IMR-90 (cell line): ENCODE measurements at regions not wholly inside any gene's neighbourhood (a gene's known extent, or its start where the extent isn't known, plus 50 kb on each side); places are given as distances from the start of the nearest gene placed in this dataset.

ENCODE experiments used
- ATAC-seq: fragments of 200-7000 bp; cut with Tn5 transposase; 2 replicates; pipeline ENCODE4 v1.9.1; 2020; ENCODE audit warnings: low read depth, mild to moderate bottlenecking, moderate library complexity
- BruUV-seq: library from RNA; stranded (reverse); fragments of 400-500 nt; replicated peaks from 2 replicates; lab custom pipeline; 2021; lab: Mats Ljungman, UMichigan
- CTCF ChIA-PET: fragments of 300-600 bp; formaldehyde crosslinking; extraction: SDS; loops from one replicate; lab custom pipeline; 2021; ENCODE audit warnings: antibody characterized with exemption; lab: Yijun Ruan, JAX
- POLR2A ChIA-PET: fragments of 300-600 bp; sonication (Branson Sonifier 250); formaldehyde crosslinking; loops from one replicate; lab custom pipeline; 2022; ENCODE audit warnings: antibody characterized with exemption; ENCODE audit not compliant: unreplicated experiment; lab: Charles Lee
- DNase-seq: peaks from one replicate; pipeline ENCODE4 v3.0.0; 2013
- H2AFZ ChIP-seq: replicated peaks from 2 replicates; pipeline ENCODE3; 2013; ENCODE audit warnings: low read length, mild to moderate bottlenecking; ENCODE audit not compliant: poor library complexity
- H2AK5ac ChIP-seq: 2 replicates; pipeline ENCODE4 v1.6.1; 2013; ENCODE audit warnings: low read depth, low read length, inconsistent platforms
- H2AK9ac ChIP-seq: replicated peaks from 2 replicates; pipeline ENCODE3; 2013; ENCODE audit warnings: mild to moderate bottlenecking, low read depth, low read length, moderate library complexity; ENCODE audit not compliant: poor library complexity
- H2BK120ac ChIP-seq: 2 replicates; pipeline ENCODE4 v1.6.1; 2013; ENCODE audit warnings: low read depth, low read length, inconsistent platforms
- H2BK15ac ChIP-seq: 3 replicates; pipeline ENCODE4 v1.6.1; 2013; ENCODE audit warnings: low read depth, low read length, inconsistent platforms
- H2BK20ac ChIP-seq: 2 replicates; pipeline ENCODE4 v1.6.1; 2013; ENCODE audit warnings: low read depth, mild to moderate bottlenecking, inconsistent platforms, low read length, moderate library complexity
- H2BK5ac ChIP-seq: 2 replicates; pipeline ENCODE4 v1.6.1; 2013; ENCODE audit warnings: mild to moderate bottlenecking, low read depth, low read length, inconsistent platforms; ENCODE audit not compliant: poor library complexity, severe bottlenecking
- H3K14ac ChIP-seq: replicated peaks from 2 replicates; pipeline ENCODE4 v1.6.1; 2013; ENCODE audit warnings: low read depth, low read length, inconsistent platforms
- H3K18ac ChIP-seq: 2 replicates; pipeline ENCODE4 v1.6.1; 2013; ENCODE audit warnings: low read depth, low read length, control low read depth
- H3K23ac ChIP-seq: 2 replicates; pipeline ENCODE4 v1.6.1; 2013; ENCODE audit warnings: low read depth, low read length, inconsistent platforms
- H3K27ac ChIP-seq: 2 replicates; pipeline ENCODE4 v1.5.1; 2013; ENCODE audit warnings: mild to moderate bottlenecking, control low read depth, low read length; ENCODE audit not compliant: insufficient read depth
- H3K27me3 ChIP-seq: 2 replicates; pipeline ENCODE4 v1.6.1; 2013; ENCODE audit warnings: low read length; ENCODE audit not compliant: control insufficient read depth, insufficient read depth
- H3K36me3 ChIP-seq: 2 replicates; pipeline ENCODE4 v1.6.1; 2013; ENCODE audit warnings: low read length, mixed read lengths; ENCODE audit not compliant: control insufficient read depth, insufficient read depth
- H3K4ac ChIP-seq: 2 replicates; pipeline ENCODE4 v1.6.1; 2013; ENCODE audit warnings: low read depth, low read length, inconsistent platforms
- H3K4me1 ChIP-seq: 2 replicates; pipeline ENCODE4 v1.6.1; 2013; ENCODE audit warnings: low read length, mixed read lengths; ENCODE audit not compliant: control insufficient read depth, insufficient read depth
- H3K4me2 ChIP-seq: 2 replicates; pipeline ENCODE4 v1.6.1; 2013; ENCODE audit warnings: low read depth, mild to moderate bottlenecking, control low read depth, low read length, moderate library complexity
- H3K4me3 ChIP-seq: 2 replicates; pipeline ENCODE4 v1.5.1; 2013; ENCODE audit warnings: low read depth, mild to moderate bottlenecking, control low read depth, low read length, moderate library complexity; ENCODE audit not compliant: insufficient read depth
- H3K56ac ChIP-seq: 2 replicates; pipeline ENCODE4 v1.6.1; 2013; ENCODE audit warnings: low read length, inconsistent platforms; ENCODE audit not compliant: insufficient read depth; ENCODE audit errors: extremely low read depth
- H3K79me1 ChIP-seq, 2 experiments: 2 replicates each; pipeline ENCODE4 v1.6.1; 2013; ENCODE audit warnings: low read length in 2 of 2, inconsistent platforms in 1 of 2, low read depth in 1 of 2
- H3K9ac ChIP-seq: 2 replicates; pipeline ENCODE4 v1.6.1; 2013; ENCODE audit warnings: low read depth, low read length, control low read depth
- H3K9me1 ChIP-seq: 2 replicates; pipeline ENCODE4 v1.6.1; 2013; ENCODE audit warnings: low read length, inconsistent platforms; ENCODE audit not compliant: insufficient read depth
- H3K9me3 ChIP-seq: 2 replicates; pipeline ENCODE4 v1.6.1; 2013; ENCODE audit warnings: low read length; ENCODE audit not compliant: control insufficient read depth, insufficient read depth
- H4K20me1 ChIP-seq: 2 replicates; pipeline ENCODE4 v1.6.1; 2013; ENCODE audit warnings: low read length, inconsistent platforms; ENCODE audit not compliant: insufficient read depth
- H4K5ac ChIP-seq: 2 replicates; pipeline ENCODE4 v1.6.1; 2013; ENCODE audit warnings: mild to moderate bottlenecking, low read depth, low read length, control low read depth
- H4K8ac ChIP-seq, 2 experiments: 2 replicates each; pipeline ENCODE4 v1.6.1; 2013; ENCODE audit warnings: low read depth in 2 of 2, low read length in 2 of 2, control low read depth in 1 of 2, inconsistent platforms in 1 of 2
- H4K91ac ChIP-seq: 2 replicates; pipeline ENCODE4 v1.6.1; 2013; ENCODE audit warnings: low read depth, low read length, inconsistent platforms; ENCODE audit not compliant: insufficient read depth
- CEBPB ChIP-seq: IDR thresholded peaks from 2 replicates; pipeline ENCODE4 v1.6.1; 2012; ENCODE audit warnings: low read depth, low read length, improper control_type of control experiment
- CHD1 ChIP-seq: IDR thresholded peaks from 2 replicates; pipeline ENCODE4 v1.6.1; 2012; ENCODE audit warnings: low read depth, low read length, improper control_type of control experiment
- MAFK ChIP-seq: IDR thresholded peaks from 2 replicates; pipeline ENCODE4 v1.6.1; 2012; ENCODE audit warnings: low read depth, low read length, improper control_type of control experiment
- MAZ ChIP-seq: IDR thresholded peaks from 2 replicates; pipeline ENCODE4 v1.6.1; 2012; ENCODE audit warnings: low read depth, mild to moderate bottlenecking, low read length, improper control_type of control experiment, moderate library complexity, borderline replicate concordance
- MXI1 ChIP-seq: IDR thresholded peaks from 2 replicates; pipeline ENCODE4 v1.6.1; 2012; ENCODE audit warnings: low read depth, mild to moderate bottlenecking, low read length, moderate library complexity, borderline replicate concordance
- POLR2A ChIP-seq: IDR thresholded peaks from 2 replicates; pipeline ENCODE4 v1.6.1; 2012; ENCODE audit warnings: mild to moderate bottlenecking, low read depth, low read length
- USF2 ChIP-seq: fragments of 150-350 bp; IDR thresholded peaks from 2 replicates; pipeline ENCODE4 v1.6.1; 2017; ENCODE audit warnings: mild to moderate bottlenecking, antibody characterized with exemption, low read length, low read depth
- WGBS, 2 experiments: methylation state at CpG; one replicate each; pipeline versions ENCODE4 v1.1.5 to v1.1.7; 2013; ENCODE audit warnings: missing lambda C conversion rate in 2 of 2; ENCODE audit not compliant: insufficient read length in 1 of 2; ENCODE audit errors: extremely low coverage in 2 of 2; 5-methylcytosine and 5-hydroxymethylcytosine counted together
- dilution Hi-C: fragments of 300-500 bp; cut with HindIII; formaldehyde crosslinking; loops from one replicate; pipeline ENCODE4 v1.14.3; 2018; ENCODE audit warnings: low sequenced_read_pairs; ENCODE audit not compliant: unreplicated experiment
- in situ Hi-C: fragments of 300-500 bp; cut with MboI; formaldehyde crosslinking; loops from 3 replicates; pipeline ENCODE4 v1.14.3; 2019; ENCODE audit warnings: low sequenced_read_pairs, inconsistent platforms, mixed read lengths
- intact Hi-C: fragments of 100-400 bp; cut with micrococcal nuclease; formaldehyde crosslinking; loops from 2 replicates; pipeline ENCODE4 v1.10.0; 2022
- TF ChIP-seq, protein P1 (sequence below): conservative IDR thresholded peaks from 2 replicates; pipeline ENCODE4 v1.5.1; 2012; ENCODE audit warnings: mild to moderate bottlenecking, low read depth, low read length, improper control_type of control experiment

GRCh38 chr11:37105427-37105826 is 507.4 kb upstream of the RAG2 start:
- H3K9me3 ChIP-seq = no peaks in the 10 kb centered on the region
- ChIA-PET POLR2A (no interaction called here), CTCF (interaction anchor here (0.8 kb wide), 1 partner anchor 11 kb away, joined by 3 read pairs; no protein-coding TSS in a partner anchor)
- no peaks in the 10 kb centered on the region for H3K27me3 ChIP-seq
- H3K9me1 ChIP-seq = no peaks in the 10 kb centered on the region
- no peak overlapping the region for H2BK20ac ChIP-seq
- H3K4ac ChIP-seq = no peak overlapping the region
- H3K4me3 ChIP-seq = no peak overlapping the region
- no peak overlapping the region for H4K91ac ChIP-seq
- dilution Hi-C loops (no loop called here), in situ Hi-C loops (no loop called here), intact Hi-C loops (no loop called here)
- no peaks in the 10 kb centered on the region for H4K20me1 ChIP-seq
- H3K14ac ChIP-seq = no peak overlapping the region
- no peak for DNase-seq
- no CpG with 5 or more reads among the region's 2 CpGs for WGBS, 2 experiments
- no peak overlapping the region for H3K27ac ChIP-seq
- no peaks in the 10 kb centered on the region for H3K36me3 ChIP-seq
- H2BK15ac ChIP-seq = no peak overlapping the region
- H2BK5ac ChIP-seq = no peak overlapping the region
- H2AK5ac ChIP-seq = no peak overlapping the region
- H3K4me1 ChIP-seq = no peaks in the 10 kb centered on the region
- H3K23ac ChIP-seq = no peak overlapping the region
- no peak overlapping the region for H2BK120ac ChIP-seq
- no peak overlapping the region for H2AK9ac ChIP-seq
- no peak overlapping the region for H3K56ac ChIP-seq
- BruUV-seq = no TSS peak
- no peaks in the 10 kb centered on the region for H3K79me1 ChIP-seq
- H4K8ac ChIP-seq = no peak overlapping the region
- H4K5ac ChIP-seq = no peak overlapping the region
- no peak overlapping the region for H2AFZ ChIP-seq
- H3K9ac ChIP-seq = no peak overlapping the region
- ATAC-seq = no peak
- TF ChIP-seq MAZ (no peak), CHD1 (no peak), CEBPB (no peak), USF2 (no peak), MXI1 (no peak), MAFK (no peak), POLR2A (no peak)
- TF ChIP-seq, protein P1, sequence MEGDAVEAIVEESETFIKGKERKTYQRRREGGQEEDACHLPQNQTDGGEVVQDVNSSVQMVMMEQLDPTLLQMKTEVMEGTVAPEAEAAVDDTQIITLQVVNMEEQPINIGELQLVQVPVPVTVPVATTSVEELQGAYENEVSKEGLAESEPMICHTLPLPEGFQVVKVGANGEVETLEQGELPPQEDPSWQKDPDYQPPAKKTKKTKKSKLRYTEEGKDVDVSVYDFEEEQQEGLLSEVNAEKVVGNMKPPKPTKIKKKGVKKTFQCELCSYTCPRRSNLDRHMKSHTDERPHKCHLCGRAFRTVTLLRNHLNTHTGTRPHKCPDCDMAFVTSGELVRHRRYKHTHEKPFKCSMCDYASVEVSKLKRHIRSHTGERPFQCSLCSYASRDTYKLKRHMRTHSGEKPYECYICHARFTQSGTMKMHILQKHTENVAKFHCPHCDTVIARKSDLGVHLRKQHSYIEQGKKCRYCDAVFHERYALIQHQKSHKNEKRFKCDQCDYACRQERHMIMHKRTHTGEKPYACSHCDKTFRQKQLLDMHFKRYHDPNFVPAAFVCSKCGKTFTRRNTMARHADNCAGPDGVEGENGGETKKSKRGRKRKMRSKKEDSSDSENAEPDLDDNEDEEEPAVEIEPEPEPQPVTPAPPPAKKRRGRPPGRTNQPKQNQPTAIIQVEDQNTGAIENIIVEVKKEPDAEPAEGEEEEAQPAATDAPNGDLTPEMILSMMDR = no peak
- no peak overlapping the region for H3K4me2 ChIP-seq
- H3K18ac ChIP-seq = no peak overlapping the region
